ENCODE measurements at regions not wholly inside any gene's neighbourhood (a gene's known extent, or its start where the extent isn't known, plus 50 kb on each side); places are given as distances from the start of the nearest gene placed in this dataset.

DNA sequence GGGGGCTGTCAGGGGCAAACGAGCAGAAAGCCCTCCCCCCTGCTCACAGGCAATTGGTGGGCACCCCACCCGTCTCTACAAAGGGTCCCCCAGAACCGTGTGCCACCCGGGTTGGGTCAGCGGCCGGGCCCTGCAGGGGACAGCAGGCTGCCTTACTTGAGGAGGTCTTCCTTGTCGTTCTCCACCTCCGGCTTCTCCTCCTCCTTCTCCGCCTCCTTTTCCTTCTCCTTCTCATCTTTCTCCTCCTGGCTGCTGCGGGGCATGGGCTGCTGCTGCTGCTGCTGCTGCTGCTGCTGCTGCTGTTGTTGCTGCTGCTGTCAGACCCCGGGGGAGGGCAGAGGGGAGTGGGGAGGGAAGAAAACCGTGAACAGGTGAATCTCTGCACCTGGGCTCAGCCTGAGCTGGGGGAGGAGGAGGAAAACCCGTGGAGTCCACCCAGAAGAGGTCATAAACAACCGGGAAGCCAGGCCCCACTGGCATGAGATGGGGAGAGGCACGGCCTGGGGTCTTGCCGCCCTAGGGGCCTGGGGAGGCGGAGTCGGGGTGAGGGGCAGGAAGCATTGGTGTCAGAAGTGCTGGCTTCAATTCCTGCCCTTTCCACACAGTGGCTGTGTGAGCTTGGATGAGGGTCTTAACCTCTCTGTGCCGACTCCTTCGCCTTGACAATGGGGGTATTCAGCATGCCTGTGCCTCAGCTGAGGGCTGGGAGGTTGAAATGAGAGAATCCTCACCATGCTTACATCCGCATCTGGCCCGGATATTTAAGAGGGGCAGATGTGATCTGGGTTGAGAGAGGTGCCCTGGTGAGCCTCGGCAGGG lies 107.6 kb downstream of the RFLNA start:
- peak overlapping the region; percentile 50 for H3K27ac Mint-ChIP-seq
- no peaks in the 10 kb centered on the region for H3K9me3 Mint-ChIP-seq
- H3K27me3 Mint-ChIP-seq = no peaks in the 10 kb centered on the region
- TF ChIP-seq, protein P1, sequence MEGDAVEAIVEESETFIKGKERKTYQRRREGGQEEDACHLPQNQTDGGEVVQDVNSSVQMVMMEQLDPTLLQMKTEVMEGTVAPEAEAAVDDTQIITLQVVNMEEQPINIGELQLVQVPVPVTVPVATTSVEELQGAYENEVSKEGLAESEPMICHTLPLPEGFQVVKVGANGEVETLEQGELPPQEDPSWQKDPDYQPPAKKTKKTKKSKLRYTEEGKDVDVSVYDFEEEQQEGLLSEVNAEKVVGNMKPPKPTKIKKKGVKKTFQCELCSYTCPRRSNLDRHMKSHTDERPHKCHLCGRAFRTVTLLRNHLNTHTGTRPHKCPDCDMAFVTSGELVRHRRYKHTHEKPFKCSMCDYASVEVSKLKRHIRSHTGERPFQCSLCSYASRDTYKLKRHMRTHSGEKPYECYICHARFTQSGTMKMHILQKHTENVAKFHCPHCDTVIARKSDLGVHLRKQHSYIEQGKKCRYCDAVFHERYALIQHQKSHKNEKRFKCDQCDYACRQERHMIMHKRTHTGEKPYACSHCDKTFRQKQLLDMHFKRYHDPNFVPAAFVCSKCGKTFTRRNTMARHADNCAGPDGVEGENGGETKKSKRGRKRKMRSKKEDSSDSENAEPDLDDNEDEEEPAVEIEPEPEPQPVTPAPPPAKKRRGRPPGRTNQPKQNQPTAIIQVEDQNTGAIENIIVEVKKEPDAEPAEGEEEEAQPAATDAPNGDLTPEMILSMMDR (conservative IDR thresholded peaks at IDR 0.05) = no peak
- DNase-seq (ENCODE audit: extremely low spot score, unreplicated experiment) = no peak
- H3K4me3 Mint-ChIP-seq = peak overlapping the region; percentile 68
- peaks cover 17% of the 10 kb centered on the region for H3K36me3 Mint-ChIP-seq
- H3K4me1 Mint-ChIP-seq (ENCODE audit: unreplicated experiment) = peaks cover 44% of the 10 kb centered on the region

- peaks cover 12% of the 10 kb centered on the region for H3K36me3 Mint-ChIP-seq
- H3K4me1 Mint-ChIP-seq (ENCODE audit: unreplicated experiment) = peaks cover 38% of the 10 kb centered on the region
- H3K27ac Mint-ChIP-seq = peak overlapping the region; percentile 50
- no peaks in the 10 kb centered on the region for H3K9me3 Mint-ChIP-seq
- TF ChIP-seq, protein P1 (conservative IDR thresholded peaks at IDR 0.05) = no peak
- H3K4me3 Mint-ChIP-seq = peak overlapping the region; percentile 55
- no peaks in the 10 kb centered on the region for H3K27me3 Mint-ChIP-seq
- DNase-seq (ENCODE audit: extremely low spot score, unreplicated experiment) = no peak
Measured at GRCh38 chr12:124401704-124402221, 106.9 kb downstream of the RFLNA start.

DNA sequence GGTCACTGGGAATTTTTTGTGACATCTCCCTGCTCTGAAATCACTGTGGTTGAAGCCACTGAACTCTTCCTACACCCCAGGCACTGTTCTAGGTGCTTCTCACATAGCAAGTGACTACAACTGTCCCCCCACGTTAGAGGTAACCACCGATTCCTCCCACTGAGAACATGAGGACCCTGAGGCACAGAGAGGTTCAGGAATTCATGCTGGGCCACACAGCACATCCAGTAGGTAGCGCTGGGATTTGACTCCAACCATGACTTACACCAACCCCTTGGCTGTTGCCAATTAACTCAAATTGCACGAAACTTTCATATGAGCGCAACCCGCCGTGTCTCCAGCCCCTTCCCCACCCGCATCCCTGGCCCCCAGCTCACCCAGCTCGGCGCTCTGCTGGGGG lies 105.2 kb downstream of the RFLNA start:
- Mint-ChIP-seq H3K4me3 (no peak overlapping the region), H3K9me3 (no peaks in the 10 kb centered on the region), H3K27ac (no peak overlapping the region), H3K27me3 (no peaks in the 10 kb centered on the region), H3K4me1 (ENCODE audit: unreplicated experiment) (peaks cover 41% of the 10 kb centered on the region), H3K36me3 (peaks cover 12% of the 10 kb centered on the region)
- TF ChIP-seq, protein P1 (conservative IDR thresholded peaks at IDR 0.05) = no peak
- no peak for DNase-seq (ENCODE audit: extremely low spot score, unreplicated experiment)

DNA sequence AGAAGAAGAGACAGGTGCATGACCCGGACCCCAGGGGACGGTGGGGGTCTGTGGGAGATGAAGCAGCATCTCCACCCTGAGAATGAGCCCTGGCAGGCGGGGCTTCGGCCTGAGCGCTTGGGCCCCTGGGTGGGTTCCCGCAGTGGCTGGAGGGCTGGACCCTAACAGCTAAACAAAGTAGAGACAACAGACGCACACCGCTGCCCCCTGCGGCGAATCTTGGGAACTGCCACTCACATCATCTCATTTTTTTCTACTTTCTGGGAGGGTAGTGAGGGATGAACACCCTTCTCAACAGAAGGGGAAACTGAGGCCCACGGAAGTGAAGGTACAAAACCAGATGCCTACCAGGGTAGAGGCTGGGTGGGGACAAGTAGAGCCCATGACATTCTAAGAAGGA lies 104.7 kb downstream of the RFLNA start:
- TF ChIP-seq, protein P1 (conservative IDR thresholded peaks at IDR 0.05) = peak; percentile 79
- H3K27me3 Mint-ChIP-seq = no peaks in the 10 kb centered on the region
- no peaks in the 10 kb centered on the region for H3K9me3 Mint-ChIP-seq
- peaks cover 37% of the 10 kb centered on the region for H3K4me1 Mint-ChIP-seq (ENCODE audit: unreplicated experiment)
- H3K4me3 Mint-ChIP-seq = peak overlapping the region; percentile 21
- H3K27ac Mint-ChIP-seq = no peak overlapping the region
- no peak for DNase-seq (ENCODE audit: extremely low spot score, unreplicated experiment)
- H3K36me3 Mint-ChIP-seq = peaks cover 12% of the 10 kb centered on the region

DNA sequence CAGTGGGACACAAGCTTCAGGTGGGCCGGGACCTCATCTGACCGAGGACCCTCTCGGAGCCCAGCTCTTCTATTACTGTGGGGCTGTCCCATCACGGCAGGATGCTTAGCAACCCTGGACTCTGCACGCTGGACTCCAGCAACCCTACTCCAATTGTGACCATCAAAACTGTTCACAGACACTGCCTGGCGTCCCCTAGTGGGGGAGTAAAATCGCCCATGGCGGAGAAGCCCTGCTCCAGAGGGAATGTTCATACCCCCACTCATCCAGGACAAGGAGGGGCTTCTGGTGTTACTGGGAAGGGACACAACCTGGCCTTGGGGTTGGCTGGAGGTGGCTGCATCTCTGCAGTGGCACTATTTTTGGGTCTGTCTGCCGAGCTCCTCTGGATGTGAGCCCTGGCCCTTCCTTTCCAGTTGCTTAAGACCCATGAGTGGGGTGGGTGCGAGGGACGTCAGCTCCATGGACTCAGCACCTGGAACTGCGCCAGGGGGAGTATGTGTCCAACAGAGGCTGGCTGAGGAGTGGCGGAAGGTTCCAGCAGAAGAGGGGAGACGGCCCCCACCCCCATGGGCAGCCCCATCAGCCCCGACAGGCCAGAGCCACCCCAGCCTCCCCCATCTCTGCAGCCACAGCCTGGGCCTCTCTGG lies 103.8 kb downstream of the RFLNA start:
- peaks cover 32% of the 10 kb centered on the region for H3K4me1 Mint-ChIP-seq (ENCODE audit: unreplicated experiment)
- no peaks in the 10 kb centered on the region for H3K9me3 Mint-ChIP-seq
- H3K4me3 Mint-ChIP-seq = no peak overlapping the region
- H3K27me3 Mint-ChIP-seq = no peaks in the 10 kb centered on the region
- no peak for DNase-seq (ENCODE audit: extremely low spot score, unreplicated experiment)
- H3K36me3 Mint-ChIP-seq = peaks cover 12% of the 10 kb centered on the region
- no peak overlapping the region for H3K27ac Mint-ChIP-seq
- TF ChIP-seq, protein P1 (conservative IDR thresholded peaks at IDR 0.05) = no peak
